GM23338 (cell line): ENCODE measurements at regions not wholly inside any gene's neighbourhood (a gene's known extent, or its start where the extent isn't known, plus 50 kb on each side); places are given as distances from the start of the nearest gene placed in this dataset.

Experiments
- ATAC-seq: fragments of 200-7000 bp; cut with Tn5 transposase; 3 replicates; pipeline ENCODE4 v1.9.1; 2020
- DNase-seq: peaks from one replicate; pipeline ENCODE4 v3.0.0-alpha.2; 2015; ENCODE audit warnings: low spot score
- H2AFZ ChIP-seq: fragments of 200-600 bp; sonication (generic); 2 replicates; pipeline ENCODE4 v1.8.0; 2016; ENCODE audit warnings: antibody characterized with exemption, mild to moderate bottlenecking, moderate library complexity
- H3F3A ChIP-seq: fragments of 200-600 bp; sonication (generic); replicated peaks from 2 replicates; pipeline ENCODE4 v1.8.0; 2017; ENCODE audit warnings: antibody characterized with exemption, mixed run types, low read depth
- H3K27ac ChIP-seq: fragments of 200-600 bp; sonication (generic); 2 replicates; pipeline ENCODE4 v1.6.1; 2016; ENCODE audit warnings: low read depth
- H3K27me3 ChIP-seq: fragments of 200-600 bp; sonication (generic); 2 replicates; pipeline ENCODE4 v1.8.0; 2016; ENCODE audit warnings: mild to moderate bottlenecking, mixed run types, moderate library complexity; ENCODE audit not compliant: insufficient read depth
- H3K36me3 ChIP-seq: fragments of 200-600 bp; sonication (generic); 2 replicates; pipeline ENCODE4 v1.8.0; 2016; ENCODE audit warnings: mild to moderate bottlenecking; ENCODE audit not compliant: insufficient read depth
- H3K4me1 ChIP-seq: fragments of 200-600 bp; sonication (generic); 2 replicates; pipeline ENCODE4 v1.8.0; 2016; ENCODE audit warnings: mild to moderate bottlenecking, moderate library complexity; ENCODE audit not compliant: insufficient read depth
- H3K4me2 ChIP-seq: fragments of 200-600 bp; sonication (generic); 2 replicates; pipeline ENCODE4 v1.7.1; 2017; ENCODE audit warnings: mixed run types
- H3K4me3 ChIP-seq: fragments of 200-600 bp; sonication (generic); 2 replicates; pipeline ENCODE4 v1.6.1; 2016; ENCODE audit warnings: mixed run types
- H3K79me2 ChIP-seq: fragments of 200-600 bp; sonication (generic); replicated peaks from 2 replicates; pipeline ENCODE4 v1.8.0; 2017; ENCODE audit warnings: mild to moderate bottlenecking; ENCODE audit not compliant: insufficient read depth
- H3K9me2 ChIP-seq: fragments of 200-600 bp; sonication (generic); 2 replicates; pipeline ENCODE4 v1.8.0; 2017; ENCODE audit not compliant: insufficient read depth
- H4K20me1 ChIP-seq: fragments of 200-600 bp; sonication (generic); replicated peaks from 2 replicates; pipeline ENCODE4 v1.8.0; 2017; ENCODE audit warnings: mild to moderate bottlenecking; ENCODE audit not compliant: insufficient read depth
- H3K27ac Mint-ChIP-seq: 2 replicates; pipeline ENCODE4 v1.8.0; 2020; ENCODE audit warnings: inconsistent platforms, mild to moderate bottlenecking, moderate library complexity, mixed read lengths
- H3K27me3 Mint-ChIP-seq: 3 replicates; pipeline ENCODE4 v1.8.0; 2022; ENCODE audit warnings: low read depth, mild to moderate bottlenecking, moderate library complexity, mixed read lengths, inconsistent platforms; ENCODE audit not compliant: insufficient read depth, poor library complexity
- H3K36me3 Mint-ChIP-seq: 3 replicates; pipeline ENCODE4 v1.8.0; 2021; ENCODE audit warnings: low read depth, mild to moderate bottlenecking, inconsistent platforms, moderate library complexity, mixed read lengths
- H3K4me1 Mint-ChIP-seq: 3 replicates; pipeline ENCODE4 v1.8.0; 2020; ENCODE audit warnings: mild to moderate bottlenecking, inconsistent platforms, mixed read lengths
- H3K4me3 Mint-ChIP-seq: 3 replicates; pipeline ENCODE4 v1.8.0; 2021; ENCODE audit warnings: moderate library complexity, mild to moderate bottlenecking, inconsistent platforms, mixed read lengths
- H3K9me3 Mint-ChIP-seq: 3 replicates; pipeline ENCODE4 v1.8.0; 2020; ENCODE audit warnings: moderate library complexity, mild to moderate bottlenecking, inconsistent platforms, mixed read lengths
- CREB1 ChIP-seq: fragments of 250-450 bp; sonication (Bioruptor Pico); IDR thresholded peaks from 2 replicates; pipeline ENCODE4 v1.5.0; 2020; ENCODE audit warnings: low read depth, mild to moderate bottlenecking, moderate library complexity
- EZH2 ChIP-seq: fragments of 200-600 bp; sonication (generic); IDR thresholded peaks from one replicate; pipeline ENCODE4 v1.8.0; 2017; ENCODE audit warnings: antibody characterized with exemption, mild to moderate bottlenecking, low read depth; ENCODE audit not compliant: unreplicated experiment
- EZH2phosphoT487 ChIP-seq: fragments of 200-600 bp; sonication (generic); IDR thresholded peaks from one replicate; pipeline ENCODE4 v1.8.1; 2018; ENCODE audit warnings: antibody characterized with exemption; ENCODE audit not compliant: unreplicated experiment
- JUNB ChIP-seq: IDR thresholded peaks from one replicate; pipeline ENCODE4 v1.6.1; 2016; ENCODE audit warnings: antibody characterized with exemption; ENCODE audit not compliant: unreplicated experiment
- POLR2AphosphoS5 ChIP-seq: IDR thresholded peaks from 2 replicates; pipeline ENCODE4 v1.6.1; 2016; ENCODE audit warnings: antibody characterized with exemption, low read depth
- ZNF114 ChIP-seq: fragments of 250-450 bp; sonication (Bioruptor Pico); IDR thresholded peaks from 2 replicates; pipeline ENCODE4 v1.5.0; 2020; ENCODE audit warnings: mild to moderate bottlenecking, moderate library complexity
- TF ChIP-seq, protein P1 (sequence below): fragments of 250-450 bp; sonication (Bioruptor Pico); IDR thresholded peaks from 2 replicates; pipeline ENCODE4 v1.5.0; 2020; ENCODE audit warnings: mild to moderate bottlenecking, moderate library complexity
- TF ChIP-seq, protein P2 (sequence below): IDR thresholded peaks from one replicate; pipeline ENCODE4 v1.6.1; 2018; ENCODE audit warnings: antibody characterized with exemption; ENCODE audit not compliant: unreplicated experiment
- TF ChIP-seq, protein P3 (sequence below), 2 experiments: fragments of 200-600 bp in 1 of 2; sonication (generic) in 1 of 2; conservative IDR thresholded peaks; 2 replicates each; pipeline versions ENCODE4 v1.5.1 to v1.6.1; 2016 to 2017; ENCODE audit warnings: antibody characterized with exemption in 2 of 2, low read depth in 2 of 2, mild to moderate bottlenecking in 2 of 2, moderate library complexity in 1 of 2

DNA sequence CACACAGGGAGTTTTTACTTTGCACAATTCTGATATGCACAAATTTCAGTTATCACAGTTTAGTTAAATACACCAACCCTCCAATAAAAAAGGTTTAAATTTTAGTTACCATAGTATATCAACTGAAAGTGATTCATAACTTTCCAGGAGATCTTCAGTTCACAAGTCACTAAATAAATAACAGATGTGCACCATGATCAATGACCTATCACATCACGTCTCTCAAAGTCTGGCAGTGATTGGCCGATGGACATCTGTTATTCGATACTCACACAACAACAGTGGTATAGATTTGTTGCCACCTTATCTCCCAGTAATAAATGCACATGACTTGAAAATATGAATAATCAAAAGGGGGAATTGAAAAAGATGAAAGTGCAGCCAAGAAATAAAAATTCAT is 66.8 kb upstream of the PTCHD4 start (continued):
- TF ChIP-seq, protein P1, sequence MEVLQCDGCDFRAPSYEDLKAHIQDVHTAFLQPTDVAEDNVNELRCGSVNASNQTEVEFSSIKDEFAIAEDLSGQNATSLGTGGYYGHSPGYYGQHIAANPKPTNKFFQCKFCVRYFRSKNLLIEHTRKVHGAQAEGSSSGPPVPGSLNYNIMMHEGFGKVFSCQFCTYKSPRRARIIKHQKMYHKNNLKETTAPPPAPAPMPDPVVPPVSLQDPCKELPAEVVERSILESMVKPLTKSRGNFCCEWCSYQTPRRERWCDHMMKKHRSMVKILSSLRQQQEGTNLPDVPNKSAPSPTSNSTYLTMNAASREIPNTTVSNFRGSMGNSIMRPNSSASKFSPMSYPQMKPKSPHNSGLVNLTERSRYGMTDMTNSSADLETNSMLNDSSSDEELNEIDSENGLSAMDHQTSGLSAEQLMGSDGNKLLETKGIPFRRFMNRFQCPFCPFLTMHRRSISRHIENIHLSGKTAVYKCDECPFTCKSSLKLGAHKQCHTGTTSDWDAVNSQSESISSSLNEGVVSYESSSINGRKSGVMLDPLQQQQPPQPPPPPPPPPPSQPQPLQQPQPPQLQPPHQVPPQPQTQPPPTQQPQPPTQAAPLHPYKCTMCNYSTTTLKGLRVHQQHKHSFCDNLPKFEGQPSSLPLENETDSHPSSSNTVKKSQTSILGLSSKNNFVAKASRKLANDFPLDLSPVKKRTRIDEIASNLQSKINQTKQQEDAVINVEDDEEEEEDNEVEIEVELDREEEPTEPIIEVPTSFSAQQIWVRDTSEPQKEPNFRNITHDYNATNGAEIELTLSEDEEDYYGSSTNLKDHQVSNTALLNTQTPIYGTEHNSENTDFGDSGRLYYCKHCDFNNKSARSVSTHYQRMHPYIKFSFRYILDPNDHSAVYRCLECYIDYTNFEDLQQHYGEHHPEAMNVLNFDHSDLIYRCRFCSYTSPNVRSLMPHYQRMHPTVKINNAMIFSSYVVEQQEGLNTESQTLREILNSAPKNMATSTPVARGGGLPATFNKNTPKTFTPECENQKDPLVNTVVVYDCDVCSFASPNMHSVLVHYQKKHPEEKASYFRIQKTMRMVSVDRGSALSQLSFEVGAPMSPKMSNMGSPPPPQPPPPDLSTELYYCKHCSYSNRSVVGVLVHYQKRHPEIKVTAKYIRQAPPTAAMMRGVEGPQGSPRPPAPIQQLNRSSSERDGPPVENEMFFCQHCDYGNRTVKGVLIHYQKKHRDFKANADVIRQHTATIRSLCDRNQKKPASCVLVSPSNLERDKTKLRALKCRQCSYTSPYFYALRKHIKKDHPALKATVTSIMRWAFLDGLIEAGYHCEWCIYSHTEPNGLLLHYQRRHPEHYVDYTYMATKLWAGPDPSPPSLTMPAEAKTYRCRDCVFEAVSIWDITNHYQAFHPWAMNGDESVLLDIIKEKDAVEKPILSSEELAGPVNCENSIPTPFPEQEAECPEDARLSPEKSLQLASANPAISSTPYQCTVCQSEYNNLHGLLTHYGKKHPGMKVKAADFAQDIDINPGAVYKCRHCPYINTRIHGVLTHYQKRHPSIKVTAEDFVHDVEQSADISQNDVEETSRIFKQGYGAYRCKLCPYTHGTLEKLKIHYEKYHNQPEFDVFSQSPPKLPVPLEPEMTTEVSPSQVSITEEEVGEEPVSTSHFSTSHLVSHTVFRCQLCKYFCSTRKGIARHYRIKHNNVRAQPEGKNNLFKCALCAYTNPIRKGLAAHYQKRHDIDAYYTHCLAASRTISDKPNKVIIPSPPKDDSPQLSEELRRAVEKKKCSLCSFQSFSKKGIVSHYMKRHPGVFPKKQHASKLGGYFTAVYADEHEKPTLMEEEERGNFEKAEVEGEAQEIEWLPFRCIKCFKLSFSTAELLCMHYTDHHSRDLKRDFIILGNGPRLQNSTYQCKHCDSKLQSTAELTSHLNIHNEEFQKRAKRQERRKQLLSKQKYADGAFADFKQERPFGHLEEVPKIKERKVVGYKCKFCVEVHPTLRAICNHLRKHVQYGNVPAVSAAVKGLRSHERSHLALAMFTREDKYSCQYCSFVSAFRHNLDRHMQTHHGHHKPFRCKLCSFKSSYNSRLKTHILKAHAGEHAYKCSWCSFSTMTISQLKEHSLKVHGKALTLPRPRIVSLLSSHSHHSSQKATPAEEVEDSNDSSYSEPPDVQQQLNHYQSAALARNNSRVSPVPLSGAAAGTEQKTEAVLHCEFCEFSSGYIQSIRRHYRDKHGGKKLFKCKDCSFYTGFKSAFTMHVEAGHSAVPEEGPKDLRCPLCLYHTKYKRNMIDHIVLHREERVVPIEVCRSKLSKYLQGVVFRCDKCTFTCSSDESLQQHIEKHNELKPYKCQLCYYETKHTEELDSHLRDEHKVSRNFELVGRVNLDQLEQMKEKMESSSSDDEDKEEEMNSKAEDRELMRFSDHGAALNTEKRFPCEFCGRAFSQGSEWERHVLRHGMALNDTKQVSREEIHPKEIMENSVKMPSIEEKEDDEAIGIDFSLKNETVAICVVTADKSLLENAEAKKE (CRISPR knock-in tag): no peak
- TF ChIP-seq EZH2: no peak
- TF ChIP-seq CREB1: no peak

DNA sequence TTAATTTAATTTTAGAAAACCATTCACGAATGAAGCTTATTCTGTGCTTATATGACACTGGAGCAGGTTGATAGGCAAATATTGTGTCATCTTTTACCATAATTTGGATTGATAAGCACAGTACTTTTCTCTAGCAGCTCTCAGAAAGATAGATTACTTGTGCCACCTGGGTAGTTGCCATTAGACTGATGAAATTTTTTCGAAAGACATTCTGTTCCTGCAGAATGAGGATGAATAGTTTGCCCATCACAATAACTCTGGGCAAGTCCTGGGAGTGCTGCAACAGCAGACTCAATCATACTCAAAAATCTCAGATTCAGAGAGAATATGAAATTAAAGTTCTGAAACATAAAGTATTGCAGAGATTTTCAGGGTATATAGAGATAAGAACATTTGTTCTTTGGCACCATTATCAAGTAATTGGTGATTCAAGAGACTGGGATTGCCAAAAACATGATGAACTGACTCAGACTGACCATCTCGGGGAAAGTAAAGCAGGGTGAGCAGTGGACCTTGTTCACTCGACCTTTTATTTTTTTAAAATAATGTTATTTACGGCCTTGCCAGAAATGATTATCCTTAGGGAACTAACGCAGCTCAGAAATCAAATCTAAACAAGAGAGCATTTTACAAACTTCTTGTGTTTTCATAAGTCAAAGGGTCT is 65.8 kb upstream of the PTCHD4 start:
- Mint-ChIP-seq H3K27ac (no peak overlapping the region), H3K27me3 (no peaks in the 10 kb centered on the region), H3K4me1 (no peaks in the 10 kb centered on the region), H3K4me3 (no peak overlapping the region), H3K36me3 (no peaks in the 10 kb centered on the region), H3K9me3 (no peaks in the 10 kb centered on the region)
- no peak overlapping the region for H3K4me2 ChIP-seq
- no peaks in the 10 kb centered on the region for H4K20me1 ChIP-seq
- no peaks in the 10 kb centered on the region for H3K36me3 ChIP-seq
- no peaks in the 10 kb centered on the region for H3F3A ChIP-seq
- DNase-seq: no peak
- no peak overlapping the region for H3K27ac ChIP-seq
- no peak overlapping the region for H2AFZ ChIP-seq
- no peaks in the 10 kb centered on the region for H3K27me3 ChIP-seq
- no peak overlapping the region for H3K4me3 ChIP-seq
- no peaks in the 10 kb centered on the region for H3K79me2 ChIP-seq
- ATAC-seq: no peak
- H3K9me2 ChIP-seq: no peaks in the 10 kb centered on the region
- no peaks in the 10 kb centered on the region for H3K4me1 ChIP-seq
- TF ChIP-seq EZH2 (no peak), ZNF114 (CRISPR knock-in tag) (no peak), EZH2phosphoT487 (no peak), POLR2AphosphoS5 (no peak), JUNB (no peak)
- TF ChIP-seq, protein P2, sequence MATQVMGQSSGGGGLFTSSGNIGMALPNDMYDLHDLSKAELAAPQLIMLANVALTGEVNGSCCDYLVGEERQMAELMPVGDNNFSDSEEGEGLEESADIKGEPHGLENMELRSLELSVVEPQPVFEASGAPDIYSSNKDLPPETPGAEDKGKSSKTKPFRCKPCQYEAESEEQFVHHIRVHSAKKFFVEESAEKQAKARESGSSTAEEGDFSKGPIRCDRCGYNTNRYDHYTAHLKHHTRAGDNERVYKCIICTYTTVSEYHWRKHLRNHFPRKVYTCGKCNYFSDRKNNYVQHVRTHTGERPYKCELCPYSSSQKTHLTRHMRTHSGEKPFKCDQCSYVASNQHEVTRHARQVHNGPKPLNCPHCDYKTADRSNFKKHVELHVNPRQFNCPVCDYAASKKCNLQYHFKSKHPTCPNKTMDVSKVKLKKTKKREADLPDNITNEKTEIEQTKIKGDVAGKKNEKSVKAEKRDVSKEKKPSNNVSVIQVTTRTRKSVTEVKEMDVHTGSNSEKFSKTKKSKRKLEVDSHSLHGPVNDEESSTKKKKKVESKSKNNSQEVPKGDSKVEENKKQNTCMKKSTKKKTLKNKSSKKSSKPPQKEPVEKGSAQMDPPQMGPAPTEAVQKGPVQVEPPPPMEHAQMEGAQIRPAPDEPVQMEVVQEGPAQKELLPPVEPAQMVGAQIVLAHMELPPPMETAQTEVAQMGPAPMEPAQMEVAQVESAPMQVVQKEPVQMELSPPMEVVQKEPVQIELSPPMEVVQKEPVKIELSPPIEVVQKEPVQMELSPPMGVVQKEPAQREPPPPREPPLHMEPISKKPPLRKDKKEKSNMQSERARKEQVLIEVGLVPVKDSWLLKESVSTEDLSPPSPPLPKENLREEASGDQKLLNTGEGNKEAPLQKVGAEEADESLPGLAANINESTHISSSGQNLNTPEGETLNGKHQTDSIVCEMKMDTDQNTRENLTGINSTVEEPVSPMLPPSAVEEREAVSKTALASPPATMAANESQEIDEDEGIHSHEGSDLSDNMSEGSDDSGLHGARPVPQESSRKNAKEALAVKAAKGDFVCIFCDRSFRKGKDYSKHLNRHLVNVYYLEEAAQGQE: no peak
- TF ChIP-seq, protein P3, sequence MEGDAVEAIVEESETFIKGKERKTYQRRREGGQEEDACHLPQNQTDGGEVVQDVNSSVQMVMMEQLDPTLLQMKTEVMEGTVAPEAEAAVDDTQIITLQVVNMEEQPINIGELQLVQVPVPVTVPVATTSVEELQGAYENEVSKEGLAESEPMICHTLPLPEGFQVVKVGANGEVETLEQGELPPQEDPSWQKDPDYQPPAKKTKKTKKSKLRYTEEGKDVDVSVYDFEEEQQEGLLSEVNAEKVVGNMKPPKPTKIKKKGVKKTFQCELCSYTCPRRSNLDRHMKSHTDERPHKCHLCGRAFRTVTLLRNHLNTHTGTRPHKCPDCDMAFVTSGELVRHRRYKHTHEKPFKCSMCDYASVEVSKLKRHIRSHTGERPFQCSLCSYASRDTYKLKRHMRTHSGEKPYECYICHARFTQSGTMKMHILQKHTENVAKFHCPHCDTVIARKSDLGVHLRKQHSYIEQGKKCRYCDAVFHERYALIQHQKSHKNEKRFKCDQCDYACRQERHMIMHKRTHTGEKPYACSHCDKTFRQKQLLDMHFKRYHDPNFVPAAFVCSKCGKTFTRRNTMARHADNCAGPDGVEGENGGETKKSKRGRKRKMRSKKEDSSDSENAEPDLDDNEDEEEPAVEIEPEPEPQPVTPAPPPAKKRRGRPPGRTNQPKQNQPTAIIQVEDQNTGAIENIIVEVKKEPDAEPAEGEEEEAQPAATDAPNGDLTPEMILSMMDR (conservative IDR thresholded peaks at IDR 0.05; ENCODE audit: low read depth in 2 of 2): no peak
